Anterior cingulate cortex (tissue), 58 donors: ENCODE measurements at regions not wholly inside any gene's neighbourhood (a gene's known extent, or its start where the extent isn't known, plus 50 kb on each side); places are given as distances from the start of the nearest gene placed in this dataset.
"Not testable (repeated sequence)": the region's sequence is repeated elsewhere in the genome, so short reads cannot be mapped to it uniquely, and the experiment has no call there.

Source experiments
- DNase-seq, 58 donors: peaks; one replicate each; lab custom pipeline; 2025; lab: John Stamatoyannopoulos, UW

- not testable (repeated sequence) for DNase-seq
These were observed 60.9 kb upstream of the LAPTM4A start for GRCh38 chr2:20112361-20112760.

- no peak for DNase-seq
These were observed 60.1 kb upstream of the LAPTM4A start for GRCh38 chr2:20111311-20112131.

DNA sequence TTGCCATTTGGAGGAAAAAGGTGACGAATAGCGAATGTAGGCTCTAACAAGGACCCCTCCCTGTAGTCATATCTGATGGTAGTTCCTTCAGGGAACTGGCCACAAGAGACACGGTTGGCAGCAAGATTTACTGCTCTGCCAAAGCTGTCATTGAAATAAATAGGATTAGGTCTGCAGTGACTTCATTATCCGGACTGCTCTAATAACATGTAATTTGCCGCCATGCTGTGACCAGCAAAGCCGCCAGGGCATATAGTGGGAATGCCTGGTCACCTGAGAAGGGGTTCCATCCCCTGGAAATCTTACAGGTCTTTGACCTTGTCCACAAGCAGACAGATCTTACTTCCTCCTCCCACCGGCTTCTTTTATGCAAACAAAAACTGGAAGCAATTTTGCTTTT is 59.4 kb upstream of the LAPTM4A start:
- DNase-seq = no peak

GRCh38 chr2:20110383-20110782 is 59.0 kb upstream of the LAPTM4A start:
- DNase-seq = no peak

DNA sequence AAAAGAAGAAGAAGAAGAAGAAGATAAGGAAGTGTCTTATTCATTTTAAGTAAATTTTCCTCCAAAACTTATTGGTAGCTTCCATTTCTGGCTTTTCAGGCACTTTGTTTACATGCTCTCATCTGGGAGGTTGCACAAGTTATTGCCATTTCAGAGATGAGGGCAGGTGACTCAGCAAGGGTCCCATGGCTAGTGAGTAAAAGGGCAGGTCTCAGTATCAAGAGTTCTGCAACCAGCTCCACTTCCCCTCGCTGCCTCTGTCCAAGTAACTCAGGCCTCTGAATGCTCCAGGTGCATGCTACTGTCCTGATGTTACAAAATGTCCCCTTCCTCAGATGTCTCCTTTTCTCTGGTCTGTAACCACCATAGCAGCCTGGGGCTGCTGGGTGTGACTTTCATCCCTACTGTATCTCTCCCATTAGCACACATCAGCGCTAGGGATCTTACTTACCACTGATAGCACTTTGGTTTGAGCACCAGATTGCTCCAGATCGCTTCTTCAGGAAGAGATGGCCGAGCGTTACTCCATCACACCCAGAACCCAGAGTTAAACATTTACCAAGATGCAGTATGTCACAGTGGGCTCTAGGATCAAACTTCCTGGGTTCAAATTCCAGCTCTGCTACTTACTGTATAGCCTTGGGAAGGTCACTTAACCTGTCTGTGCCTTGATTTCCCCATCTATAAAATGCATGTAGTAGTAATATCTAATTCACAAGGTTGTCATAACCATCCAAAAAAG is 57.4 kb upstream of the LAPTM4A start:
- no peak for DNase-seq

GRCh38 chr2:20107776-20108175 is 56.3 kb upstream of the LAPTM4A start:
- no peak for DNase-seq

DNA sequence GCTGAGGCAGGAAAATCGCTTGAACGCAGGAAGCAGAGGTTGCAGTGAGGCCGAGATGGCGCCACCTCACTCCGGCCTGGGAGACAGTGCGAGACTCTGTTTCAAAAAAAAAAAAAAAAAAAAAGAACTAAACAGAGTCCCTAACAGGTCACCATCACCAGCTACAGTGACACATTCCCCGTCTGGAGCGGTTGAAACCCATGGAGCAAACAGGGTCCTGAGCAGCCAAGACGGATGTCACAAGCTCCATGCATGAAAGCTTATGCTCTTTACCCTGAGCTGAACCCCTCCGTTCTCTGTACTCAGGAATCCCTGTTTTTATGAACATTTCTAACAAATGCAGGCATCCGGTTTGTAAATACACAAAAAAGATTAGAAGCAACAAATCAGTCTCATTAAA is 55.9 kb upstream of the LAPTM4A start:
- no peak for DNase-seq

- peak in 3 of 58 donors; percentile 4 to 30 (median 21) for DNase-seq
These were observed 55.3 kb upstream of the LAPTM4A start for GRCh38 chr2:20106746-20107145.

DNA sequence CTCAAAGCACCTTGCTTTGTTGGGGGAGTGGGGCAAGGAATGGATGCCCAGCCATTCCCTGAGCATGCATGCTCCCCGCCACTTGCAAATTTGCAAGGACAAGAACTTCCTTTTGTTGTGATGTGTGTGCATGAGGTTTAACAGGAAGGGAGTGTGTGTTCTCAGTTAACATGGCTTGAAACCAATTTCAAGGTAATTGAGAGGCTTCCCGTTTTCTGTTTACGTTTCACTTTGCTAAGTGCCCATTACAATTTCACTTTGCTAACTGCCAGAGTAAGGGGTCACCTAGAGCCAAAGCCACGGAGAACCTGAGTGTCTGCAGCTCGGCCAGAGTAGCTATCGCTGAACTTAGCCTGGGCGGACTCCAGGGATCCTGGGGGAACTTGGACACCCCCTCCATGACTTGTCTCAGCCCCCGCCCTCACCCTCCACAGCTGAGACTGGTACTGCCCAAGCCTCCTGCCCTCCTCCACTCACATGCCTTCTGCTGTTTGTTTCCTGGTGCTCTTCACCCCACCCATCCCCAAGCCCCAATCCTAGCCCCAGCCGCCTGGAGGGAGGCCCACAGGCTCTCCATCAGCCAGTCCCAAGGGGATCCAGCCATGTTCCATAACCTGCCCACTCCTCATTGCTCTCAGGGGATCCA is 53.6 kb upstream of the LAPTM4A start:
- DNase-seq = no peak

GRCh38 chr2:20103530-20103929 is 52.1 kb upstream of the LAPTM4A start:
- DNase-seq = no peak
